Muscle of back (tissue), 3 donors: ENCODE measurements at regions not wholly inside any gene's neighbourhood (a gene's known extent, or its start where the extent isn't known, plus 50 kb on each side); places are given as distances from the start of the nearest gene placed in this dataset.

ENCODE experiments used
- DNase-seq, 3 donors: peaks; one replicate each; pipeline versions ENCODE4 v3.0.0 to v3.0.0-alpha.2; 2013

DNA sequence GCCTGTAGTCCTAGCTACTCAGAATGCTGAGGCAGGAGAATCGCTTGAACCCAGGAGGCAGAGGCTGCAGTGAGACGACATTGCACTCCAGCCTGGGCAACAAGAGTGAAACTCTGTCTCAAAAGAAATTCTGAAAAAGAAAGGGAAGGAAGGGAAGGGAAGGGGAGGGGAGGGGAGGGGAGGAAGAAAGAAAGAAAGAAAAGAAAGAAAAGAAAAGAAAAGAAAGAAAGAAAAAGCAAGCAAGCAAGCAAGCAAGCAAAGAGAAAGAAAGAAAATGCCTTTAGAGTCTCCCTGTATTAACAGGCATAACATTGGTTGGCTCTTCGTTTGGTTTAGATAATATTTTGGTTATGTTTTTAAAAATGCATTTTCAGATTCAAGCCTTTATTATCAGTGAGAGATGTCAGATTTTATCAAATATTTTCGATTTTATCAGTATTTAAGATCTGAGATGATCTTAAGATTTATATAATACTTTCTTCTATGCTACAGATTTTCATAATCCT, 281.1 kb downstream of the NPIPA8 start:
- DNase-seq = no peak

DNA sequence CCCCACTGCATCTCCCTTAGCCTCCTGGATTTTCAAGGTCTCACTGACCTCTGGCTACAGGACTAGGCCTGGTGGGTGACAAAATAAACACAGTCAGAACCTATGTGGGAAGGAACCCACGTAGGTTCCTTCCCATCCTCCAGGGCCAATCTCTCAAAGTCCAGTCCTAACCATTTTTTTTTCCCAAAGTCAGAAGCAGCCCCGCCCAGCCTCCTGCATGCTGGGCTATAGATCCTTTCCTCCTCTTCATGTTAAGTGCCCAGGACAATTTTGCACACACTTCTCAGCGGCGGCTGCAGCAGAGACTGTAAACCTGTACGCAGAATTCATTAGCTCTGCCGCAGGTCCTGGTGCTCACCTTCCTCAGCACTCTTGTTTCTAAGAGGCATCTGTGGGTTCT, 285.8 kb downstream of the NPIPA8 start:
- DNase-seq = no peak

DNA sequence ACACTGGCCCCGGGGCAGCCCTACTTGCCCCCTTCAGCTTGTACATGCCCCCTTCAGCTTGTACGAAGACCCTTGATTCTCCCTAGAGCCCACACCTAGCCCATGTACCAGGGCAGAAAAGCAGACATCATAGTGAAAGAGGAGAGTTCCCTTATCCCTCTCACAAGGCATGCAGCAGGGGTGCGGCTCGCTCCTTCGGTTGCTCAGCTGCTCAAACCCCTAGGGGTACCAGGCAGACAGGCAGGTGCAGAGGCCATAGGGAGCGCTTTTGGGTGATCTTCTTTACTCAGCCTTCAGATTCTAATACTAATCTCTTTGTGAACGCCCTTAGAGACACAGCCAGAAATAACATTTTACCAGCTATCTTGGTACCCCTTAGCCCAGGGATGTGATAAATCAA, 286.3 kb downstream of the NPIPA8 start:
- DNase-seq = no peak

- DNase-seq = no peak
Measured at GRCh38 chr16:18049547-18050133, 286.9 kb downstream of the NPIPA8 start.

GRCh38 chr16:18048853-18049546, 287.5 kb downstream of the NPIPA8 start:
- DNase-seq = peak in 2 of 3 donors; percentile 10 to 59

- DNase-seq = no peak
Measured at GRCh38 chr16:18047761-18048160, 288.8 kb downstream of the NPIPA8 start.

- DNase-seq = no peak
Measured at GRCh38 chr16:18045356-18045755, 291.2 kb downstream of the NPIPA8 start.

GRCh38 chr16:18041864-18042834, 294.4 kb downstream of the NPIPA8 start:
- DNase-seq = no peak

DNA sequence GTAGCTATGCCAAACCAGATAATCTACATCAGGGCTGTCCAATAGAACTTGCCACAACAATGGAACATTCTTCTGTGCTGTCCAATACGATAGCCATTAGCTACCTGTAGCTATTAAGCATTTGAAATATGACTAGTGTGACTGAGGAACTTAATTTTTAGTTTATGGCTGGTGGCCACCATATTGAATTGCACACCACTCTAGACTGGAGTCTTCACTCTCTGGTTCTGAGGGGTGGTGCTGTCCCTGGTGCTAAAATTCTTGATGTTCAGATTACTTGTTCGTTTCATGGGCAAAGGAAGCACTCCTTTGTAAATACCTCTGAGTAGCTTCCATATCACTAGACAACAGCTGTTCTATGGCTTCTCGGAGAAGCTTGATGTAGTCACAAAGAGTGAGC, 296.6 kb downstream of the NPIPA8 start:
- no peak for DNase-seq

DNA sequence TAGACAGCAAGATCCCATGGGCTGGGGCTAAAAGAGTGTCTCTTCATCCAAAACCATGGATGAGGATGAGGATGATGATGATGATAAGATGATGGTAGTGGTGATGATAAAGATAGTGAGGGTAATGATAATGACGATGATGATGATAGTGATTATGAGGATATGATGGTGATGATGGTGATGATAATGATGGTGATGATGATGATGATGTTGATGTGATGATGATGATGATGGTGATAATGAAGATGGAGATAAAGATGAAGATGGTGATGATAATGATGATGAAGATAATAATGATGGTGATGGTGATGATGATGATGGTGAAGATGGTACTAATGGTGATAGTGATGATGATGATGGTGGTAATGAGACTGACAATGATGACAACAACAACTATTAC, 299.5 kb downstream of the NPIPA8 start:
- DNase-seq = no peak

- DNase-seq = peak in 1 of 3 donors; percentile 58
Measured at GRCh38 chr16:18024611-18025010, 311.9 kb downstream of the NPIPA8 start.

DNA sequence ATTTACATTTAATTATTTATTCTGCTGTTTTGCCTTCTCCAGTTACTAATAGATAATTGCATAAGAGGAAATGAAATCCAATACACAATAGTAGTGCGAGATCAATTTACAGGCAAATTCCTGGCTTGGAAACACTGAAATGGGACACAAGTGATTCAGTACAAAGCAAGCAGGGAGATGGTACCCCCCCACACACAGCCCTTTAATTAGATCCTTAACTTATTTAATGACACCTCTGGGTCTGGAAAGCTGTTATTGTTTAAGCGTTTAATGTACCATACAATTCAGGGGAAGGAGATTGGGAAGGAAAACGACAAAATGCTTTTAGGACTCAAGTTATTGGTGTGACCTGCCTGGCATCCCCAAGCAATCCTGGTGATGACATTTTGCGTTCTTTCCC, 318.2 kb downstream of the NPIPA8 start:
- no peak for DNase-seq

GRCh38 chr16:18013863-18014262, 322.7 kb downstream of the NPIPA8 start:
- DNase-seq = no peak

- DNase-seq = no peak
Measured at GRCh38 chr16:18008356-18008755, 328.2 kb downstream of the NPIPA8 start.

GRCh38 chr16:18003033-18003432, 333.5 kb downstream of the NPIPA8 start:
- DNase-seq = no peak

GRCh38 chr16:17998996-17999395, 337.5 kb downstream of the NPIPA8 start:
- no peak for DNase-seq

DNA sequence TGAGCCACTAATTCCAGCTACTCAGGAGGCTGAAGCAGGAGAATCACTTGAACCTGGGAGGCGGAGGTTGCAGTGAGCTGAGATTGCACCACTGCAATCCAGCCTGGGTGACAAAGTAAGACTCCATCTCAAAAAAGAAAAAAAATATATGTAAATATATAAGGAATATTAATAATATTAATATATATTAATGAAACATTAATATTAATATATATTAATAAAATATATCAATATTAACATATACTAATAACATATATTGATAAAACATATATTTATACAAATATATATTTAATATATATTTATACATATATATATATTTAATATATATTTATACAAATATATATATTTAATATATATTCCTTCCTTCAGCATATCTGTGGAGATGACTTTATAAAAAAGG, 338.0 kb downstream of the NPIPA8 start:
- no peak for DNase-seq

DNA sequence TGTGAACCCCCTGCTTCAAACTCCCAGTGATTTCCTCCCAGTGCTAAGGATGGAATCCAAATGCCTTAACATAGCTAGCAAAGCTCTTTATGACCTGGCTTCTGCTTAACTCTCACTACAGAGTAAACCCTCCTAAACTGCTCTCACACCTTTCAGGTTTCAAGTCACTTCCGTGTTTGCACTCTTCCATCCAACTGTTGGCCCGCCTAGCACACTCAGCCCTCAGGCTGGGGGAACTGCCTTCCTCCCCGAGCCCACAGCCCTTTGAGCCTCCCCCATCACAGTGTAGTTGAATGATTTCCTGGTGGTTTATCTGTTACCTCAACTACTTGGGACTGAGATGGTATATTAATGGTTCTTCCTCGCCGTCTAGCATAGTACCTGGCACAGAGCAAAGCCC, 342.5 kb downstream of the NPIPA8 start:
- DNase-seq = no peak

DNA sequence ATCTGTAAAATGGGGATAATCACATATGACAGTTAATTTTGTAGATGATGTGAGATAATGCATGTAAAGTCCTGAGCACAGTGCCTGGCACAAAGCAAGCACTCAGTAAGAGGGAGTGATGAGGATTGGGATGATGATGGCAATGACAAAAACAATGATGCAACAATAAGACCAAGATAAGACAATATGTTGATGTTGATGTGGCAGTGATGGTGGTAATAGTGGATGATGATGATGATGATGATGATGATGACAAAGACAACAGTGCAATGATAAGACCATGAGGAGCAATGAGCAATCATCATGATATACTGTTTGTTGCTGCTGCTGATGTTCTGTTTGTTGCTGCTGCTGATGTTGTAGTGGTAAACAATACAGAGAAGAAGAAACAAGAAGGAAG, 344.1 kb downstream of the NPIPA8 start:
- DNase-seq = no peak

GRCh38 chr16:17989255-17989654, 347.3 kb downstream of the NPIPA8 start:
- no peak for DNase-seq

- no peak for DNase-seq
Measured at GRCh38 chr16:17988839-17989238, 347.7 kb downstream of the NPIPA8 start.

DNA sequence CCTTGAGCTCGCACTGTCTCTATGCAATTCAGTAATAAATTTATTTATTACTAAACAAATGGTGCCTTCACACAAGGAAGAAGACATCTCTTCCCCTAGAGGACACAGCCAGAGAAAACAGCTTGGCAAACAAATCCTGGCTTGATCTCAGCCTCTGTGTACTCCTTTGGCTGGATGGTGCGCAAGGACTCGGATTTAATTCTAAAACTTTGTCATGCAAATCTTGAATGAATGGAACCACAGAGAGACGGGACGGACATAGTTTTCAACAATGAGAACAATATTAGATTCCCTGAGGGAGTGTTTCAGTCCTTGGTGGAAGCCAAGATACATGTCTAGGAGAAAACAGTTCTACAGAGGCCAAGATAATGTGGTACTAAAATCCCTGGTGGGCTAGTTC, 349.5 kb downstream of the NPIPA8 start:
- DNase-seq = no peak

GRCh38 chr16:17984810-17985209, 351.7 kb downstream of the NPIPA8 start:
- DNase-seq = no peak
